ENCODE measurements at regions not wholly inside any gene's neighbourhood (a gene's known extent, or its start where the extent isn't known, plus 50 kb on each side); places are given as distances from the start of the nearest gene placed in this dataset.
"Not testable (repeated sequence)": the region's sequence is repeated elsewhere in the genome, so short reads cannot be mapped to it uniquely, and the experiment has no call there.

DNA sequence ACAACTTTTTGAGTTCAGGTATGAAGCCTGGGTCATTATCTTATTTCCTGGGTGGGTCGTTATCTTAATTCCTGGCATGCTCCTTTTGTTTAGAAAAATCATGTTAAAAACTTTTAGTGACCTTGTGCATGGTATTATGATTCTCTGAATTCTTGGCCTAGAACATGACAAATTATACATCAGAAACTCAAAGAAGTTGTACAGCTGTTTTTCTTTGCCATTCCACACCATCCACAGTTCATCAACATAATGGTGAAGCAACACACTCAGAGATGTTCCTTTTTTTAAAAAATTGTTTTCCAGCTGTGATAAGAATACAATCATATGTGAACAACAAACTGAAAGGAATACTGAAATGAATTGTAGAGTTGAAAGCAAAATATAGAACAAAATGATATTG, 149.2 kb upstream of the SEMA3D start:
- DNase-seq, result no peak

DNA sequence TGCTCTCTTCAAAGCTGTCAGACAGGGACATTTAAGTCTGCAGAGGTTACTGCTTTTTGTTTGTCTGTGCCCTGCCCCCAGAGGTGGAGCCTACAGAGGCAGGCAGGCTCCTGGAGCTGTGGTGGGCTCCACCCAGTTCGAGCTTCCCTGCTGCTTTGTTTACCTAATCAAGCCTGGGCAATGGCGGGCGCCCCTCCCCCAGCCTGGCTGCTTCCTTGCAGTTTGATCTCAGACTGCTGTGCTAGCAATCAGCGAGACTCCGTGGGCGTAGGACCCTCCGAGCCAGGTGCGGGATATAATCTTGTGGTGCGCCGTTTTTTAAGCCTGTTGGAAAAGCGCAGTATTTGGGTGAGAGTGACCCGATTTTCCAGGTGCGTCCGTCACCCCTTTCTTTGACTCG, 148.3 kb upstream of the SEMA3D start:
- DNase-seq, result not testable (repeated sequence)

DNA sequence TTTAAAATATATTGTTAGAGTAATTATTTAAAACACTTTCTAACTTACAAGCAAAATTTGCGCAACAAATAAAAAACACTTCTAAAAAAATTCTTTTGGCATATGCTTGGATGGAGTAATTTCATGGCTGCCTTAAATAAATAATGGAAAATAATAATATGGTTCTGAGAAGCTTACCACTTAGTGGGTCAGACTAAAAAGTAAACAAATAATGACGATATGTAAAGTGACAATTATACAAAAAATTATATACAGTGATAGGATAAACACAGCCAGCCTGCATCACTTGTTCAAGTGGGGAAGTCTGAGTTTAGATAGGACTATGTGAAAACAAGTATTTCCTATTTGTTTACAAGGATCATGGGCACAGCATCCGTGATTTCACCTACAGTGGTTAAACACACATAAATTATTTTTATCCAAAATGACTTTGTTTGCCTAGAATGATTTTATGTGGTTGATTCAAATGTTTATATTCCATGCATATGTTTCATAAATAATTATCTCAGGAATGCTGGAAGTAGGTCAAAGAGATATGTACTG, 141.7 kb upstream of the SEMA3D start:
- DNase-seq, result no peak

DNA sequence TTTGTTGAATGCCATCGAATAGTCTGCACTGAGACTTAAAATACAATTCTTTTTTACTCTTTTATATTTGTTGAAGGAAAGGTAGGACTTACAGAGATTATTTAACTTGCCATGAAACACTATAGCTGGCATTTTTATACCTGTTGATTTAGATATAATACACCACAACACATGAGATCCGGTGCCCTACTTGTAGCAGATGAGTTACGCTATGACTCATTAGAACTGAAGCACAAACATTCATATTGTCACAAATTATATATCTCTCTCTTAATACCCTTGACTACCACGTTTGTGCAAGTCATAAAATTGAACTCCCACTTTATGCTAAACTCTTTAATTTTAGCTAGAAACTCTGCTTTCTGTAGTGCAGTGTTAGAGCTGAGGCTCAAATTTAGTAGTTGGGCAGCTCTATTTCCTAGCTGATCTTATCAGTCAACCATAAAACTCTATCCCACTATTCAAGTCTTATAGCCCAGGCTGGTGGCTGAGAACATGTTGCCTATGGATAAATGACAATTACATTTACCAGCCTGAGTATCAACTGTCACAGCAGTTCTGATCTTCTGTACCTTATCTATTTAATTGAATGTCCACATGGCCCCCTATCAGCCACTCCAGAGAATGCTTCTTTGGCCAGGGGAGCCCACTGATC, 137.4 kb upstream of the SEMA3D start:
- no peak for DNase-seq

DNA sequence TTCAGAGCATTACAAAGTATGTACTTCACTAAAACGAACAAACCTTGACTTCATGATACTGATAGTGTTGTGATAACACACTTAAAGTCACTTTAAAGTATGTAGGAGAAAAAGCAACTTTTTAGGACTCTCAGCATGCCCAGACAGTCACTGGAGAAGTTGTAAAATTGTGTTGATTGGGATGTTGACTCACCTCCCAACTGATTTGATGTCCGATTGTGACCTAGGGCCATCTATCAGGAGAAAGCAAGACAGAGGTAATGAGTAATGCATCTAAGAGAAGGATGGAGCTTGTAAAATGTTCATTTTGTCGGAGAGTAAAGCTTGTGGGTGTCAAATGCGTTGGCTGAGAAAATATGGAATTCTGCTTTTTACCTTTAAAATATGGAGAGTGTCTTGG, 135.4 kb upstream of the SEMA3D start:
- DNase-seq, result no peak

DNA sequence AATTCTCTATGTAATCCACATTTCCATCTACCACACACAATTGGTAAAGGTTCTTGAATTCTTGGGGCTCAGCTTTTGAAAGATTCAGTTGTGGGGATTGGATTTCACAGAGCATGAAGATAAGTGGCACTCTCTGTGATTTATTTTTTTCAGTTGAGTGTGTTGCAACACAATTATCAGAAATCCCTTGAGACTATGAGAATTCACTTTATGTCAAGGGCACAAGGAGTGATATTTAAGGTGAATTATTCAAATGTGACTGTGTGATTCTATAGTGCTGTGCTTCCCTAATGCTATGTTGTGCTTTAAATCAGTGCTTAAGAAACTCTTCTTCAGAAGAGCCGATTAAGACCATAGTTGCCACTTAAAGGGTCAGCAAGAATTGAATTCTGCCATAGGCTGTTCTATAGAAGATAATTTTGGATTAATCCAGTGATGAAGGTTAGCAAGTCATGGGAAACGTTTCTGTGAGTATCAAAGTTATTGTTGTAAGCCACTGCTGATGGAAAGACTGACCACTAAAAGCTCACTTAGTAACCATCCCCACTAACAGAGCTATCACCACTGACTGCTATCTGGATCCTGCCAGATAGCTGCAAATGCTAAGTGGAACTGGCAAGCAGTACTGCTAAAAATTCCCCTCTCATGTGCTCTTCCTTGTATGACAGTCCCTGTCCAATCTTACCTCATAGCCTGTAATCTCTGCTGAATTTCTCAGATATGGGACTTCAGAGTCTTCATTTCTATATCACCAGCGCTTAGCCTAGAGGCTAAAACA, 134.0 kb upstream of the SEMA3D start:
- no peak for DNase-seq

GRCh38 chr7:85316489-85316888, 129.6 kb upstream of the SEMA3D start:
- no peak for DNase-seq

DNA sequence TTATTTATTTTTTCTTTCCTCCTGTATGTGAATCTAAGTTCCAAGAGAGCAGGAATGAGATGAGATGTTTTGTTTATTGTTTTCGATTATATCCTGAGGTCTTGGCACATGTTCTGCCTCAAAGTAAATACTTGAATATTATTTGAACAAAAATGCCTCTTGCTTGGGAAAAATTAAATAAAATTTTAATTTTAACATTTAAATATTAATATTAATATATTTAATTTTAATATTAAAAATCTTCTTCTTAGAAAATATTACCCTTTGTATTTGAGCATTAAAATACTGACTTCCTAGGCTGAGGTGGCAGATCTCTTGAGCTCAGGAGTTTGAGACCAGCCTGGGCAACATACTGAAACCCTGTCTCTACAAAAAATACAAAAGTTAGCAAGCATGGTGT, 123.4 kb upstream of the SEMA3D start:
- DNase-seq, result no peak

GRCh38 chr7:85306115-85306514, 119.3 kb upstream of the SEMA3D start:
- no peak for DNase-seq

GRCh38 chr7:85294176-85294575, 107.3 kb upstream of the SEMA3D start:
- no peak for DNase-seq

DNA sequence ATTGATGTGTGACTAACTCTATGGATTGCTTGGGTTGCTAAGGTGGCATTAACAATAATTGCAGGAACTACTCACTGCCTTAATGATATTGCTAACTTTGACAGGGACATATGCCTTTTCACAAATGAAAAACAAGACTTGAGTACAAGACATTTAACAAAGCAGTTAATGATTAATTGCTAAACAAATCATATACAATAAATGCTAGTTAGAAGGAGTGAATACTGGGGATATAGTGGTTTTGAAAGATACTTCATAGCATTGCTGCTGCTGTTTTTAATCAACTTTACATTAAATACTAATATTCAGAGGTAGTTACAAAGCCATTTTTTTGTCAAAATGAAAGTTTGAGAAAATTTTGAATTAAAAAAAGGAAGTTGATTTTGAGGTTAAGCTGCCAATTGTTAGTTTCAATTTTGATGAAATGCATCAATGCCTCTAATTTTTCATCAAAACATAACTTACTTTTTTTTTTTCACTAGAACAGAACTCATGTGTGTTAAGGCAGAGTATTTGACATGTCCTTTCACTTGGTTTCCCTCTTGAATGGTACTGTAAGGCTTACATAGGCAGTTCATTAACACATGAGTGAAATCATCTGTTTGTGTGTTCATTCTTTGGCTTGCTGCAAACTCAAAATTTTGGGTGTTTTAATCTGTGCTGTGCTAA, 106.2 kb upstream of the SEMA3D start:
- no peak for DNase-seq

GRCh38 chr7:85290269-85290668, 103.4 kb upstream of the SEMA3D start:
- DNase-seq, result no peak

DNA sequence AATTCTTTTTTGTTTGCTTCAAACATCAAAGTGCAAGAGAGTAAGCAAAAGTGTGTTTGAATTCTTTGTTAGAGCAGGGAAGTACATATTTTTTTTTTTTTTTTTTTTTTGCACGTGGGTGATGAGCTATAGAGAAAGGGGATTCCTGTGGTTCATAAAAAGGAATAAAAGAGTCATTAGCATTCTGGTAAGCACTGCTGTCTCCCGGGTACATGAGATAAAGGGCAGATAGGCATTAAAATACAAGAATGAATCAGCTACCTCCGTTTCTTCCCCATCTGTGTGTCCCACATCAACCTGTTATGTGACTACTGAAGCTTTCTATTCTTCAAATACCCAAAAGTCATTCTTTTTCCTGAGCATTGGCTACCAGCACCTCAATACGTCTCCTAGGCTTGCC, 102.4 kb upstream of the SEMA3D start:
- no peak for DNase-seq

GRCh38 chr7:85287106-85287825, 100.4 kb upstream of the SEMA3D start:
- DNase-seq, result no peak

GRCh38 chr7:85286446-85286845, 99.6 kb upstream of the SEMA3D start:
- no peak for DNase-seq

DNA sequence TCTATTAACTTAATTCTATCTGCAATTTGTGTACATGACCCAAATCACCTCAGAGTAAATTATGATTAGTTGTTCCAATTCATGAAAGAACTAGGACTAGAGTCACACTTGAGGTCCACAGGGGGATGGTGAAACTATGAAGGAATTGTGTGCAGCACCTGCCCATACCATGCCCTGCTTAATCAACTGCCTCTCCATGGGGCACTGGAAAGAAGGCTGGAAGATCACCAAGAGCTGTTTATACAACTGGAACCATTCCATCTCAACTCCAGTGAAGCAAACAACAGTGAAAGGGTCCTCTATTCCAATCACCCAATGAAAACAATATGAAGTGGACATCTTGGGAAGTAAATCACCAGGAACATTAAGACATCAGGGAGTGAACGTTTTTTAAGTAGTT, 98.7 kb upstream of the SEMA3D start:
- no peak for DNase-seq

GRCh38 chr7:85275204-85275603, 88.3 kb upstream of the SEMA3D start:
- DNase-seq, result no peak

GRCh38 chr7:85274454-85274853, 87.6 kb upstream of the SEMA3D start:
- DNase-seq, result no peak

GRCh38 chr7:85262891-85263290, 76.0 kb upstream of the SEMA3D start:
- no peak for DNase-seq

GRCh38 chr7:85261336-85261735, 74.5 kb upstream of the SEMA3D start:
- no peak for DNase-seq

DNA sequence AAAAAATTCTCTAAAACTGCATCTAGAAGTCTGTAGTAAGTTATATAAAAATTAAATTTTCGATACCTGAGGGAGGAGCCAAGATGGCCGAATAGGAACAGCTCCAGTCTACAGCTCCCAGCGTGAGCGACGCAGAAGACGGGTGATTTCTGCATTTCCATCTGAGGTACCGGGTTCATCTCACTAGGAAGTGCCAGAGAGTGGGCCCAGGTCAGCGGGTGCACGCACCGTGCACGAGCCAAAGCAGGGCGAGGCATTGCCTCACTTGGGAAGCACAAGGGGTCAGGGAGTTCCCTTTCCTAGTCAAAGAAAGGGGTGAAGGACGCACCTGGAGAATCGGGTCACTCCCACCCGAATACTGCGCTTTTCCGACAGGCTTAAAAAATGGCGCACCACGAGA, 62.9 kb upstream of the SEMA3D start:
- DNase-seq, result not testable (repeated sequence)

DNA sequence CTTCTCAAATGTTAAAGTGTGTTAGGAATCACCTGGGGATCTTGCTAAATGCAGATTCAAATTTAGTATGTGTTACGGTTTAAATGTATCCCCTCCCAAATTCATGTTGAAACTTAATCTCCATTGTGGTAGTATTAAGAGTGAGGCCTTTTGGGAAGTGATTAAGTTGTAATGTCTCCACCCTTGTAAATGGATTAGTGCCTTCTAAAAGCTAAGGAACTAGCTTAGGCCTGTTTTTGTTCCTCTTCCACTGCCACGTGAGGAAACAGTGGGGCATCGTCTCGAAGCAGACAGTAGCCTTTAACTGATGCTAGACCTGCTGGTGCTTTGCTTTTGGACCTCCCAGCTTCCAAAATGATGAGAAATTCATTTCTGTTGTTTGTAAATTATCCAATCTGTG, 52.3 kb upstream of the SEMA3D start:
- DNase-seq, result no peak
